GM12875 (cell line): ENCODE measurements at regions not wholly inside any gene's neighbourhood (a gene's known extent, or its start where the extent isn't known, plus 50 kb on each side); places are given as distances from the start of the nearest gene placed in this dataset.

Experiments used
- H3K4me3 ChIP-seq: one replicate; pipeline ENCODE4 v1.5.1; 2011; ENCODE audit warnings: low read depth, low read length, control low read depth
- TF ChIP-seq, protein P1 (sequence below): IDR thresholded peaks from 2 replicates; pipeline ENCODE4 v1.5.1; 2011; ENCODE audit warnings: low read depth, mild to moderate bottlenecking, control low read depth, inconsistent platforms, low read length, moderate library complexity, borderline replicate concordance; ENCODE audit not compliant: insufficient read depth

DNA sequence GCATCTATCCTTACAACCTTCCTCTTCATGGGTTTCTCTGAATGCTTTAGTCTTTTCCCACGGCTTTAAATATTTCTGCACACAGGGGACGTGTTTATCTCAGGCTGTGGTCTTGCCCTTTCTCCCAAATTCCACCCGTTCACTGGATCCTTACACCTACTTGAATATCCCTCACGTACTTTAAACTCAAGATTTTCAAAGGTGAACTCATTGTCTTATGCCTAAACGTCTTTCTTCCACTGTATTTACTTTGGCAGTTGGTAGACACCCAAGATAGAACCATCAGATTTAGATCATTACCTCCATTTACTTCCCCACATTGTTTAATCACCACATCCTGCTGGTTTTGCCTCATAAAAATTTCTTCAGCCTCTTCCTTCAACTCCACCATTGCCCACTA is 269.2 kb downstream of the CBLL2 start:
- TF ChIP-seq, protein P1, sequence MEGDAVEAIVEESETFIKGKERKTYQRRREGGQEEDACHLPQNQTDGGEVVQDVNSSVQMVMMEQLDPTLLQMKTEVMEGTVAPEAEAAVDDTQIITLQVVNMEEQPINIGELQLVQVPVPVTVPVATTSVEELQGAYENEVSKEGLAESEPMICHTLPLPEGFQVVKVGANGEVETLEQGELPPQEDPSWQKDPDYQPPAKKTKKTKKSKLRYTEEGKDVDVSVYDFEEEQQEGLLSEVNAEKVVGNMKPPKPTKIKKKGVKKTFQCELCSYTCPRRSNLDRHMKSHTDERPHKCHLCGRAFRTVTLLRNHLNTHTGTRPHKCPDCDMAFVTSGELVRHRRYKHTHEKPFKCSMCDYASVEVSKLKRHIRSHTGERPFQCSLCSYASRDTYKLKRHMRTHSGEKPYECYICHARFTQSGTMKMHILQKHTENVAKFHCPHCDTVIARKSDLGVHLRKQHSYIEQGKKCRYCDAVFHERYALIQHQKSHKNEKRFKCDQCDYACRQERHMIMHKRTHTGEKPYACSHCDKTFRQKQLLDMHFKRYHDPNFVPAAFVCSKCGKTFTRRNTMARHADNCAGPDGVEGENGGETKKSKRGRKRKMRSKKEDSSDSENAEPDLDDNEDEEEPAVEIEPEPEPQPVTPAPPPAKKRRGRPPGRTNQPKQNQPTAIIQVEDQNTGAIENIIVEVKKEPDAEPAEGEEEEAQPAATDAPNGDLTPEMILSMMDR, result no peak
- H3K4me3 ChIP-seq, result no peak overlapping the region

DNA sequence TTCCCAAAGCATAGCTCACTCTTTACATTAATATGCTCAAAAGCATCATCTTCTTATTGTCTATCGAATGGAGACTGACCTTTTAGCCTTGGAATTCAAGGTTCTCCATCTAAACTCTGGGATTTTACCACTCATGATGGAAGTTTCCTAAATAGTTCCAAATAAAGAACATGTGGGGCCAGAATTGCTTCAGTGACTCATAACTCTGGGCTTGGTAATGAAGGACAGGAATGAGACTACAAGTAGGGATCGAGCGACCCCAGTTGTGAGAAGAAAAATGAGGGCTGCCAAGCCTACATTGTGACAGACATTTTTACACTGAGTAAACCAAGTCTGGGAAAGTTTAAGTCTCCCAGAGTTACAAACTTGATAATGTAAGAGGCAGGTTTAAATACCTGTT is 269.9 kb downstream of the CBLL2 start:
- TF ChIP-seq, protein P1, result no peak

DNA sequence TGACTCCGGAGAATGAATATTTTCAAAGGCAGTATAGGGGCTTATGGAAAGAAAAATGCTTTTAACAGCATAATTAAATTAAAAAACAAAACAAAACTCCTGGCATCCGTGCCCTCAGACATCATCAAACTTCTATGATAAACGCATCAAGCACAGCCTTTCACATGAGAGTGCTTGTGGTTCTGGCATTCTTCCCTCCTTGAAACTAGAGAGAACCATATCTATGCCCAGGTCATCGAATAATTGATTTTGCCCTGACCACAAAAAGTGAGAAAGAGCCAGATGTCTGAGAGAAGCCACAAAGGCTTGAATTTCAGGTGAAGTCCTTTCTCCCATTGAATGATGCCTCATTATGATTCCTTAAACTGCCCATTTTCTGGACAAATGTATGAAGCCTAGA is 286.8 kb downstream of the CBLL2 start:
- TF ChIP-seq, protein P1, result no peak
- no peak overlapping the region for H3K4me3 ChIP-seq

More for the DNA sequence above, 269.9 kb downstream of the CBLL2 start:
- no peak overlapping the region for H3K4me3 ChIP-seq

DNA sequence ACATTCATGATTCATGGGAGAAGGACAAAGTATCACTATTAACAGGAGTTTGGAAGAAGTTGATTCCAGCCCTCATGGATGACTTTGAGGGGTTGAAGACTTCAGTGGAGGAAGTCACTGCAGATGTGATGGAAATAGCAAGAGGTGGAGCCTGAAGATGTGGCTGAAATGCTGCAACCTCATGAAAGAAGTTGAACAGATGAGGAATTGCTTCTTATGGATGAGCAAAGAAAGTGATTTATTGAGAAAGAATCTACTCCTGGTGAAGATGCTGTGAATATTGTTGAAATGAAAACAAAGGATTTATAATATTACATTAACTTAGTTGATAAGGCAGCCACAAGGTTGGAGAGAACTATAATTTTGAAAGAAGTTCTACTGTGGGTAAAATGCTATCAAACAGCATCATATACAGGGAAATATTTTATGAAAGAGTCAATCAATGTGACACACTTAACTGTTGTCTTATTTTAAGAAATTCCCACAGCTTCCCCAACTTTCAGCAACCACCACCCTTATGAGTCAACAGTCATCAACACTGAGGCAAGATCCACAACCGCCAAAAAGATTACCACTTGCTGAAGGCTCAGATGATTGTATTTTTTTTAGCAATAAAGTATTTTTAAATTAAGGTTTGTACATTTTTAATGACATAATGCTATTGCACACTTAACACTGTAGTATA is 302.6 kb downstream of the CBLL2 start:
- H3K4me3 ChIP-seq, result no peak overlapping the region
- TF ChIP-seq, protein P1, result no peak

DNA sequence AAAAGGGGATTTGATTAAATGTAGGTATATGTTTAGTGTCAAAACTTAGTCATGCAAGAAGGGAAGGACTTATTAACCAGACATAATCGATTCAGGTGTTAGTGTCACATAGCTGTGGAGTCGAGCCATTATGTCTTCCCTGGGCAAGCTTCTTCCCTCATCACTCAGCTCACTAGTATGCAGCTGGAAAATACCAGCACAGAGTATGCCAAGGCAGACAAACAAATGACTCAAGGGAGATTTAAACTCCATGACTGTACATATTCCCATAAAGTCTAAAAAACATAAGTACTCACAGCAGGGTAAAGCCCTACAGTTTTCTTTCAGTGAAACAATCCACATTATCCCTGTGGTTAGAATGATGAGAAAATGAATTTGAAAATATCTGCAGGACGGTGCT is 304.5 kb downstream of the CBLL2 start:
- TF ChIP-seq, protein P1, result no peak
- no peak overlapping the region for H3K4me3 ChIP-seq

DNA sequence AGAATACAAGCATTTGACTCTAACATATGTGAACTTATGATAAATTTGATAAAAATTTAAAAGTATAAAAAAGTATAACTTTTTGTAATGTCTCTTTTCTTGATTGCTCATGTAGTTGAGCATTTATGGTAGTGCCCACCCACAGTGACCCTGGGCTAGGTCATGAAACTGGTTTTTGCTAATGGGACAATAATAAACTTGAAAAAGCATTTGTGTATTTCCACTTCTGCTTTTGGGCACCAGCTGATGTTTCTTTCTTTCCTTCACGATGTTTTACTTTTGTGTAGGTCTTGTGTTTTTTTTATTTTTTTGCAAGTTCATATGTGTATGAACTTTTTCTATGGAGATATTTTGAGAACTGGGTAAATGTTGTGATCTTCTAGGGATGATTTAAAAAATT is 313.1 kb downstream of the CBLL2 start:
- H3K4me3 ChIP-seq, result no peak overlapping the region
- TF ChIP-seq, protein P1, result no peak

DNA sequence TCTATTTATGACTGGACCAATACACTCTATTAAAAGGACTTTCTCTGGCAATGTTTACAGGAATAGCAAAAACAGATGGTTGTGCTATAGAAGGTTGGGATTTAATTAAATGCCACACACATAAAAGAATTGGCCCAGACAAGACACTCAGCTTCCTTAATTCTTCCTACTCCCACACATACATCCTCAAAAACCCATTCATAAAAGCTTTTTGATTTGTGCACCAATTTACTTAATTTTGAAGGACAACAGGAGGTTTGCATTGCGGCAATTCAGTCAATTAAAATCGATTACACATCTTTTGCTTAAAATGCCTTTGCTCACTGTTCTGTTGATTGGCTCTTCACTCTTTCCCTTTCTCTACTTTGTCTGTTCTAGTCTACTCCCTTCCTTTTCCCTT is 317.1 kb downstream of the CBLL2 start:
- no peak overlapping the region for H3K4me3 ChIP-seq
- TF ChIP-seq, protein P1, result no peak
